ENCODE measurements at regions not wholly inside any gene's neighbourhood (a gene's known extent, or its start where the extent isn't known, plus 50 kb on each side); places are given as distances from the start of the nearest gene placed in this dataset.

DNA sequence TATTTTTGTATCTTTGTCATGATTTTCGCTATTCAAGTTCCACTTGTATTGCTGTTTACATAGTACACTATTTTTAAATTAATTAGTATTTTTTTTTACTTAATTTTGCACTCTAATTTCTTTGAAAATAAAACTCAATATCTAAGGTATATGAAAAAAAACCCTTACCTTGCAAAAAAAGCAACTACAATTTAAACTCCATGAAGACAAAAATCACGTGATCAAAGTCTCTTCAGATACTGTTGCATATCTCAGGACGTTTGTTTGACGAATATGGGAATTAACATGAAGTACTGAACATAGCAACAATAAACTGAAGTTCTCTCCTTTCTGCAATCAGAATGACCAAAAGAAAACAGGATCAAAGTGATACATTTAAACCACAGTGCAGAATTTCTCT lies 968.4 kb upstream of the SEL1L start:
- H3K27me3 ChIP-seq (ENCODE audit: control insufficient read depth in 2 of 2, insufficient read depth in 2 of 2, low read length in 2 of 2) = no peaks in the 10 kb centered on the region
- no peak overlapping the region for H3K4me2 ChIP-seq (ENCODE audit: insufficient read depth, low read length)
- no peaks in the 10 kb centered on the region for H3K9me1 ChIP-seq (replicated peaks; ENCODE audit: control insufficient read depth, extremely low read depth, insufficient read depth, low read length)
- H3K4me1 ChIP-seq (ENCODE audit: control insufficient read depth, extremely low read depth, insufficient read depth, low read length) = no peaks in the 10 kb centered on the region
- no peaks in the 10 kb centered on the region for H3K79me2 ChIP-seq (ENCODE audit: control insufficient read depth, insufficient read depth, low read length)
- no TSS peak for BruUV-seq (replicated peaks)
- FAIRE-seq (no peak), DNase-seq (ENCODE audit: low read depth, low spot score) (no peak)
- no peak for TF ChIP-seq EZH2 (IDR thresholded peaks at IDR 0.05; ENCODE audit: borderline replicate concordance, low read depth, low read length, severe bottlenecking)
- no peak for TF ChIP-seq FOS (IDR thresholded peaks at IDR 0.05; ENCODE audit: borderline replicate concordance, insufficient read depth, low read length)
- no peak for TF ChIP-seq GATA2 (IDR thresholded peaks at IDR 0.05; ENCODE audit: insufficient read depth, insufficient read length, low read depth, low read length)
- TF ChIP-seq CTCF (IDR thresholded peaks at IDR 0.05; ENCODE audit: extremely low read depth in 1 of 2, insufficient read depth in 1 of 2, low read depth in 1 of 2, low read length in 2 of 2) = no peak
- TF ChIP-seq POLR2A (IDR thresholded peaks at IDR 0.05; ENCODE audit: low read depth, low read length) = no peak
- no peak for TF ChIP-seq POLR2AphosphoS5 (IDR thresholded peaks at IDR 0.05; ENCODE audit: insufficient read depth, low read depth, low read length)
- TF ChIP-seq JUN (IDR thresholded peaks at IDR 0.05; ENCODE audit: borderline replicate concordance, insufficient read depth, insufficient read length, low read depth) = no peak
- no peak for TF ChIP-seq MYC (IDR thresholded peaks at IDR 0.05; ENCODE audit: low read depth, low read length)
- TF ChIP-seq, protein P1, sequence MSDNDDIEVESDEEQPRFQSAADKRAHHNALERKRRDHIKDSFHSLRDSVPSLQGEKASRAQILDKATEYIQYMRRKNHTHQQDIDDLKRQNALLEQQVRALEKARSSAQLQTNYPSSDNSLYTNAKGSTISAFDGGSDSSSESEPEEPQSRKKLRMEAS (IDR thresholded peaks at IDR 0.05; ENCODE audit: insufficient read depth, insufficient read length) = no peak
- H2AFZ ChIP-seq (ENCODE audit: low read depth, low read length) = no peak overlapping the region
- H3K9ac ChIP-seq (replicated peaks; ENCODE audit: extremely low read depth, insufficient read depth, low read length) = no peak overlapping the region
- H3K9me3 ChIP-seq (replicated peaks; ENCODE audit: control insufficient read depth, insufficient read depth, low read length) = peaks cover 2% of the 10 kb centered on the region
- H3K36me3 ChIP-seq (ENCODE audit: control insufficient read depth in 2 of 2, extremely low read depth in 1 of 2, insufficient read depth in 2 of 2, low read length in 2 of 2) = no peaks in the 10 kb centered on the region
- H3K4me3 ChIP-seq (replicated peaks in 1 of 3; ENCODE audit: insufficient read depth in 1 of 3, low read depth in 1 of 3, low read length in 3 of 3) = no peak overlapping the region
- dilution Hi-C loops (cut with MboI; ENCODE audit: extremely low pct_ligation_motif_present, low sequenced_read_pairs) = no loop called here
- ChIA-PET POLR2A (no interaction called here), CTCF (no interaction called here)
- no peaks in the 10 kb centered on the region for H4K20me1 ChIP-seq (replicated peaks; ENCODE audit: control insufficient read depth, extremely low read depth, insufficient read depth, low read length)
- no peak overlapping the region for H3K27ac ChIP-seq (ENCODE audit: insufficient read depth, low read depth, low read length)
- intact Hi-C loops (cut with micrococcal nuclease) = no loop called here
